Pancreas (tissue), 10 donors: ENCODE measurements at regions not wholly inside any gene's neighbourhood (a gene's known extent, or its start where the extent isn't known, plus 50 kb on each side); places are given as distances from the start of the nearest gene placed in this dataset.

ENCODE experiments used
- ATAC-seq, 4 donors: fragments of 200-7000 bp; cut with Tn5 transposase; one replicate each; pipeline versions ENCODE4 v1.8.0 to v1.9.1; 2020; ENCODE audit warnings: mild to moderate bottlenecking in 4 of 4, moderate library complexity in 4 of 4
- DNase-seq, 6 donors: peaks; one replicate each; pipeline ENCODE4 v3.0.0-alpha.2; 2020
- FAIRE-seq: peaks from 2 replicates; lab custom pipeline; 2012; peaks lifted over from hg19 to GRCh38; lab: Jason Lieb, UNC
- H3K27ac ChIP-seq, 4 donors: fragments of 200-600 bp; sonication (generic); 1 replicate in 3 of 4; 2 replicates in 1 of 4; pipeline versions ENCODE4 v1.5.0 to v1.8.0; 2020
- H3K27me3 ChIP-seq, 4 donors: fragments of 200-600 bp; one replicate each; pipeline ENCODE4 v1.8.0; 2021
- H3K36me3 ChIP-seq, 3 donors: fragments of 200-600 bp; sonication (generic) in 1 of 3; one replicate each; pipeline versions ENCODE4 v1.5.0 to v1.8.0; 2020 to 2021
- H3K4me1 ChIP-seq, 3 donors: fragments of 200-600 bp; one replicate each; pipeline ENCODE4 v1.8.0; 2021
- H3K4me3 ChIP-seq, 4 donors: fragments of 200-600 bp; sonication (generic) in 2 of 4; one replicate each; pipeline versions ENCODE4 v1.5.0 to v1.8.0; 2020 to 2021
- H3K9me3 ChIP-seq, 4 donors: fragments of 200-600 bp; one replicate each; pipeline ENCODE4 v1.8.0; 2021
- WGBS, 2 donors: extraction: QIAGEN DNeasy Blood & Tissue Kit; methylation state at CpG; one replicate each; pipeline ENCODE4 v1.1.7; 2013; 5-methylcytosine and 5-hydroxymethylcytosine counted together
- intact Hi-C, 3 donors: fragments of 100-400 bp; cut with DNase I; formaldehyde crosslinking; loops; one replicate each; pipeline versions ENCODE4 v1.11.1 to v1.14.2; 2022
- TF ChIP-seq, protein P1 (sequence below), 4 donors: fragments of 200-600 bp; sonication (generic) in 3 of 4; IDR thresholded peaks; one replicate each; pipeline versions ENCODE4 v1.5.0 to v1.8.0; 2021; ENCODE audit warnings: antibody characterized with exemption in 4 of 4
- donor health status: healthy with polysubstance abuse.
- donor health status: DM: no; HTN: no; CAD: no; lungs with moderate emphysema.
- donor health status: DM: no; HTN: no; CAD: no.
- donor health status: control.
- donor health status: control.
- donor health status: Bipolar disorder and iron deficiency.
- donor health status: DM: yes; HTN: yes; CAD: no.
- donor health status: DM: no; HTN: no; CAD: no.
- donor health status: DM: no; HTN: no; CAD: no.
- donor health status: DM: yes; HTN: yes; CAD: no.

DNA sequence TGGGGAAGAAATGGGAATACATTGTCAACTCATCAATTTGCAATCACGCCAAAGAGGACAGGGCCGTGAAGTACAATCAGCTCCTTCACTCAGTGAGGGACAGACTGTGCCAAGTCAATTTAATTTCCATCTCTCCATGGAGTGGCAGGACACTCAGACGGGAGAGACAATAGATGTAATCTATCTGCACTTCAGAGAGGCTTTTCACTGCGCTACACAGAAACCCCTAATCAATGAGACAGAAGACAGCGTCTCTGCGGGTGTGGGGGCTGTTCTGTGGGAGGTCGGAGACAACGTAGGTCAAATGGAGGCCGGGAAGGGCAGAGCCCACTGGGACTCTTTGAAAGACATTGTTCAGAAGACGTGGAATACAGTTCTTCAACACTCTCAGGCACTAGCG, 541.0 kb upstream of the ADARB2 start:
- whole genome bisulfite sequencing, 2 donors = 49 to 52% methylated on average over 11 of the region's 11 CpGs
- no peaks in the 10 kb centered on the region for H3K9me3 ChIP-seq
- H3K27ac ChIP-seq = no peak overlapping the region
- no peaks in the 10 kb centered on the region for H3K36me3 ChIP-seq
- H3K27me3 ChIP-seq = no peaks in the 10 kb centered on the region
- DNase-seq = no peak
- intact Hi-C loops = no loop called here
- TF ChIP-seq, protein P1, sequence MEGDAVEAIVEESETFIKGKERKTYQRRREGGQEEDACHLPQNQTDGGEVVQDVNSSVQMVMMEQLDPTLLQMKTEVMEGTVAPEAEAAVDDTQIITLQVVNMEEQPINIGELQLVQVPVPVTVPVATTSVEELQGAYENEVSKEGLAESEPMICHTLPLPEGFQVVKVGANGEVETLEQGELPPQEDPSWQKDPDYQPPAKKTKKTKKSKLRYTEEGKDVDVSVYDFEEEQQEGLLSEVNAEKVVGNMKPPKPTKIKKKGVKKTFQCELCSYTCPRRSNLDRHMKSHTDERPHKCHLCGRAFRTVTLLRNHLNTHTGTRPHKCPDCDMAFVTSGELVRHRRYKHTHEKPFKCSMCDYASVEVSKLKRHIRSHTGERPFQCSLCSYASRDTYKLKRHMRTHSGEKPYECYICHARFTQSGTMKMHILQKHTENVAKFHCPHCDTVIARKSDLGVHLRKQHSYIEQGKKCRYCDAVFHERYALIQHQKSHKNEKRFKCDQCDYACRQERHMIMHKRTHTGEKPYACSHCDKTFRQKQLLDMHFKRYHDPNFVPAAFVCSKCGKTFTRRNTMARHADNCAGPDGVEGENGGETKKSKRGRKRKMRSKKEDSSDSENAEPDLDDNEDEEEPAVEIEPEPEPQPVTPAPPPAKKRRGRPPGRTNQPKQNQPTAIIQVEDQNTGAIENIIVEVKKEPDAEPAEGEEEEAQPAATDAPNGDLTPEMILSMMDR (IDR thresholded peaks at IDR 0.05) = no peak
- no peak for FAIRE-seq
- no peak for ATAC-seq
- H3K4me3 ChIP-seq = no peak overlapping the region
- H3K4me1 ChIP-seq = no peaks in the 10 kb centered on the region

GRCh38 chr10:2263561-2263960, 526.2 kb upstream of the ADARB2 start:
- DNase-seq (no peak), ATAC-seq (no peak), FAIRE-seq (no peak)
- no peak overlapping the region for H3K4me3 ChIP-seq
- intact Hi-C loops = no loop called here
- no peaks in the 10 kb centered on the region for H3K9me3 ChIP-seq
- no peaks in the 10 kb centered on the region for H3K36me3 ChIP-seq
- H3K27me3 ChIP-seq = peaks cover 0 to 3% (median 0%) of the 10 kb centered on the region in 4 donors
- no peak overlapping the region for H3K27ac ChIP-seq
- TF ChIP-seq, protein P1 (IDR thresholded peaks at IDR 0.05) = no peak
- no peaks in the 10 kb centered on the region for H3K4me1 ChIP-seq

DNA sequence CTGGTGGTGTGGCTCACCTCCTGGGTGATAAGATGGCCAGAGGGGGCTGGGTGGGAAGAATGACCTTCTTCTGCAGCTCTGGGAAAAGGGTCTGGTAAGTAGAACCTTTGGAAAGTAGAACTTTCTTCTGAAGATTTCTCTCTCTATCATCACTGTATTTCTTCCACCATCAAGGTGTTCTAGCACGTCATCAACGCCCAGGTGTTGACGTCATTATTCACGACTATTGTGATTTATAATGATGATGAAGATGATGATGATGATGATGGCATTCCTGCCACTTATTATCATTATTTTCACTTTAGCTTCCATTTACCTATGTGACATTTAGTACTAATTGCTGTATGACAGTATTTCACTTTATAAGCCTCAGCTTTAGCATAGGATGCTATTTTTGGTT, 525.6 kb upstream of the ADARB2 start:
- no peak for FAIRE-seq
- no peak overlapping the region for H3K4me3 ChIP-seq
- intact Hi-C loops = no loop called here
- WGBS, 2 donors = 58 to 80% methylated on average over 4 of the region's 4 CpGs
- H3K9me3 ChIP-seq = no peaks in the 10 kb centered on the region
- H3K36me3 ChIP-seq = no peaks in the 10 kb centered on the region
- ATAC-seq = no peak
- TF ChIP-seq, protein P1 (IDR thresholded peaks at IDR 0.05) = no peak
- no peaks in the 10 kb centered on the region for H3K4me1 ChIP-seq
- DNase-seq = no peak
- peaks cover 0 to 3% (median 0%) of the 10 kb centered on the region in 4 donors for H3K27me3 ChIP-seq
- no peak overlapping the region for H3K27ac ChIP-seq

GRCh38 chr10:2262333-2262732, 525.0 kb upstream of the ADARB2 start:
- 32 to 44% methylated on average over 2 of the region's 2 CpGs for WGBS, 2 donors
- H3K27ac ChIP-seq = no peak overlapping the region
- no peak for FAIRE-seq
- H3K4me1 ChIP-seq = no peaks in the 10 kb centered on the region
- peaks cover 0 to 3% (median 0%) of the 10 kb centered on the region in 4 donors for H3K27me3 ChIP-seq
- H3K4me3 ChIP-seq = no peak overlapping the region
- H3K9me3 ChIP-seq = no peaks in the 10 kb centered on the region
- ATAC-seq = no peak
- H3K36me3 ChIP-seq = no peaks in the 10 kb centered on the region
- intact Hi-C loops = no loop called here
- DNase-seq = no peak
- TF ChIP-seq, protein P1 (IDR thresholded peaks at IDR 0.05) = no peak

DNA sequence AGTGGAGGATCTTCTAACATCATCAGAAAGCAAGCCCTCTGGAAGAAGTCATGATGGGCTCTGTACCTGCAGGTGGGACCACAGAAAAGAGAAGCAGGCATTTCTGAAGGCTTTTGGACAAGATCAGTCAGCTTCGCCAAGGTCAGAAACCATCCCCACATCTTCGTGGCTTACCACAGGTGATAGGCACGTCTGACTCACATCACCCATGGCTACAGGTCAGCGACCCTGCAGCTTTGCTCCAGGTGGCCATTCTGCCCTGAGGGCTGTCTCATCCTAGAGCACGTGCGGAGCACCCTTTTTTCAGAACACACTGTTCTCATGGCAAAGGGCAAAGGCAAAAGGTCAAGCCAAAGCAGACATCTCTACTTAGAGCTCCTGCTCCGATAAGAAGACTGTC, 518.9 kb upstream of the ADARB2 start:
- Histone ChIP-seq H3K27ac (no peak overlapping the region), H3K9me3 (no peaks in the 10 kb centered on the region), H3K4me1 (no peaks in the 10 kb centered on the region), H3K36me3 (no peaks in the 10 kb centered on the region), H3K4me3 (no peak overlapping the region), H3K27me3 (no peaks in the 10 kb centered on the region)
- TF ChIP-seq, protein P1 (IDR thresholded peaks at IDR 0.05) = no peak
- WGBS, 2 donors = 59 to 69% methylated on average over 7 of the region's 7 CpGs
- intact Hi-C loops = no loop called here
- DNase-seq (no peak), FAIRE-seq (no peak), ATAC-seq (no peak)
